Loucy (cell line): ENCODE measurements at regions not wholly inside any gene's neighbourhood (a gene's known extent, or its start where the extent isn't known, plus 50 kb on each side); places are given as distances from the start of the nearest gene placed in this dataset.

ENCODE experiments used
- H2AFZ ChIP-seq: fragments of 200-600 bp; sonication (generic); 2 replicates; pipeline ENCODE4 v1.6.0; 2016; ENCODE audit warnings: antibody characterized with exemption, mild to moderate bottlenecking, low read length, moderate library complexity
- H3F3A ChIP-seq: fragments of 200-600 bp; 2 replicates; pipeline ENCODE4 v1.6.0; 2016; ENCODE audit warnings: antibody characterized with exemption, low read depth, mild to moderate bottlenecking
- H3K27me3 ChIP-seq: fragments of 200-600 bp; sonication (generic); 2 replicates; pipeline ENCODE4 v1.6.1; 2014; ENCODE audit warnings: low read length, mild to moderate bottlenecking; ENCODE audit not compliant: insufficient read depth, poor library complexity, severe bottlenecking
- H3K36me3 ChIP-seq: fragments of 200-600 bp; sonication (generic); 2 replicates; pipeline ENCODE4 v1.6.1; 2016; ENCODE audit warnings: low read length; ENCODE audit not compliant: insufficient read depth
- H3K4me1 ChIP-seq: fragments of 200-600 bp; sonication (generic); 2 replicates; pipeline ENCODE4 v1.5.1; 2014; ENCODE audit warnings: low read length, mild to moderate bottlenecking; ENCODE audit not compliant: insufficient read depth, poor library complexity, severe bottlenecking
- H3K4me2 ChIP-seq: fragments of 200-600 bp; sonication (generic); 2 replicates; pipeline ENCODE4 v1.6.0; 2014; ENCODE audit warnings: antibody characterized with exemption, low read length, low read depth, mild to moderate bottlenecking; ENCODE audit not compliant: poor library complexity, severe bottlenecking
- H3K4me3 ChIP-seq: fragments of 200-600 bp; sonication (generic); 2 replicates; pipeline ENCODE4 v1.5.1; 2014; ENCODE audit warnings: low read length, mild to moderate bottlenecking, mixed read lengths; ENCODE audit not compliant: poor library complexity, severe bottlenecking
- H3K79me2 ChIP-seq: fragments of 200-600 bp; sonication (generic); 2 replicates; pipeline ENCODE4 v1.6.1; 2014; ENCODE audit warnings: low read length; ENCODE audit not compliant: insufficient read depth
- H3K9ac ChIP-seq: fragments of 200-600 bp; sonication (generic); 2 replicates; pipeline ENCODE4 v1.6.0; 2014; ENCODE audit warnings: mild to moderate bottlenecking, low read depth, low read length, moderate library complexity; ENCODE audit not compliant: poor library complexity, severe bottlenecking
- H3K9me2 ChIP-seq: fragments of 200-600 bp; sonication (generic); replicated peaks from 2 replicates; pipeline ENCODE4 v1.6.1; 2016; ENCODE audit warnings: low read depth, low read length, mixed read lengths
- H3K9me3 ChIP-seq: fragments of 200-600 bp; sonication (generic); 2 replicates; pipeline ENCODE4 v1.6.1; 2014; ENCODE audit warnings: mild to moderate bottlenecking, antibody characterized with exemption, low read length, low read depth; ENCODE audit not compliant: insufficient read depth
- H4K20me1 ChIP-seq: fragments of 200-600 bp; sonication (generic); 2 replicates; pipeline ENCODE4 v1.6.0; 2014; ENCODE audit warnings: antibody characterized with exemption, low read length, mild to moderate bottlenecking; ENCODE audit not compliant: insufficient read depth, poor library complexity, severe bottlenecking
- EZH2phosphoT487 ChIP-seq: fragments of 200-600 bp; IDR thresholded peaks from 2 replicates; pipeline ENCODE4 v1.6.1; 2018; ENCODE audit warnings: antibody characterized with exemption, mild to moderate bottlenecking, moderate library complexity, borderline replicate concordance
- TF ChIP-seq, protein P1 (sequence below): fragments of 200-600 bp; sonication (generic); conservative IDR thresholded peaks from 2 replicates; pipeline ENCODE4 v1.5.1; 2014; ENCODE audit warnings: mild to moderate bottlenecking, antibody characterized with exemption, low read length

- Histone ChIP-seq H3K4me2 (no peak overlapping the region), H3K4me1 (no peaks in the 10 kb centered on the region), H3K9me3 (no peaks in the 10 kb centered on the region), H3K79me2 (no peaks in the 10 kb centered on the region), H2AFZ (no peak overlapping the region), H3K27me3 (no peaks in the 10 kb centered on the region), H3K4me3 (no peak overlapping the region), H3K9ac (no peak overlapping the region), H3K9me2 (no peaks in the 10 kb centered on the region), H4K20me1 (no peaks in the 10 kb centered on the region), H3F3A (no peaks in the 10 kb centered on the region), H3K36me3 (no peaks in the 10 kb centered on the region)
- TF ChIP-seq EZH2phosphoT487 = no peak
- TF ChIP-seq, protein P1, sequence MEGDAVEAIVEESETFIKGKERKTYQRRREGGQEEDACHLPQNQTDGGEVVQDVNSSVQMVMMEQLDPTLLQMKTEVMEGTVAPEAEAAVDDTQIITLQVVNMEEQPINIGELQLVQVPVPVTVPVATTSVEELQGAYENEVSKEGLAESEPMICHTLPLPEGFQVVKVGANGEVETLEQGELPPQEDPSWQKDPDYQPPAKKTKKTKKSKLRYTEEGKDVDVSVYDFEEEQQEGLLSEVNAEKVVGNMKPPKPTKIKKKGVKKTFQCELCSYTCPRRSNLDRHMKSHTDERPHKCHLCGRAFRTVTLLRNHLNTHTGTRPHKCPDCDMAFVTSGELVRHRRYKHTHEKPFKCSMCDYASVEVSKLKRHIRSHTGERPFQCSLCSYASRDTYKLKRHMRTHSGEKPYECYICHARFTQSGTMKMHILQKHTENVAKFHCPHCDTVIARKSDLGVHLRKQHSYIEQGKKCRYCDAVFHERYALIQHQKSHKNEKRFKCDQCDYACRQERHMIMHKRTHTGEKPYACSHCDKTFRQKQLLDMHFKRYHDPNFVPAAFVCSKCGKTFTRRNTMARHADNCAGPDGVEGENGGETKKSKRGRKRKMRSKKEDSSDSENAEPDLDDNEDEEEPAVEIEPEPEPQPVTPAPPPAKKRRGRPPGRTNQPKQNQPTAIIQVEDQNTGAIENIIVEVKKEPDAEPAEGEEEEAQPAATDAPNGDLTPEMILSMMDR = peak; percentile 62
Observed at GRCh38 chr10:113301342-113301984, 251.4 kb upstream of the HABP2 start.

- Histone ChIP-seq H3K79me2 (no peaks in the 10 kb centered on the region), H3K9me3 (no peaks in the 10 kb centered on the region)
Observed at GRCh38 chr10:113302062-113302461, 250.8 kb upstream of the HABP2 start.

GRCh38 chr10:113303544-113304146, 249.2 kb upstream of the HABP2 start:
- Histone ChIP-seq H3K4me3 (no peak overlapping the region), H3K9ac (no peak overlapping the region), H2AFZ (no peak overlapping the region), H3K4me2 (no peak overlapping the region), H4K20me1 (no peaks in the 10 kb centered on the region), H3K4me1 (no peaks in the 10 kb centered on the region), H3K79me2 (no peaks in the 10 kb centered on the region), H3K9me2 (no peaks in the 10 kb centered on the region), H3K27me3 (no peaks in the 10 kb centered on the region), H3K36me3 (no peaks in the 10 kb centered on the region), H3F3A (no peaks in the 10 kb centered on the region), H3K9me3 (no peaks in the 10 kb centered on the region)
- TF ChIP-seq EZH2phosphoT487 = no peak
- TF ChIP-seq, protein P1 = no peak

More at GRCh38 chr10:113302062-113302461, 250.8 kb upstream of the HABP2 start:
- TF ChIP-seq, protein P1 = no peak
- TF ChIP-seq EZH2phosphoT487 = no peak
- Histone ChIP-seq H3K36me3 (no peaks in the 10 kb centered on the region), H3F3A (no peaks in the 10 kb centered on the region), H4K20me1 (no peaks in the 10 kb centered on the region), H3K4me2 (no peak overlapping the region), H3K9me2 (no peaks in the 10 kb centered on the region), H3K4me1 (no peaks in the 10 kb centered on the region), H3K9ac (no peak overlapping the region), H3K4me3 (no peak overlapping the region), H2AFZ (no peak overlapping the region), H3K27me3 (no peaks in the 10 kb centered on the region)
